HG02642 (cell line): ENCODE measurements at regions not wholly inside any gene's neighbourhood (a gene's known extent, or its start where the extent isn't known, plus 50 kb on each side); places are given as distances from the start of the nearest gene placed in this dataset.

Experiments used
- ATAC-seq: cut with Tn5 transposase; IDR thresholded peaks from one replicate; pipeline ENCODE4 v1.9.1; 2021; ENCODE audit warnings: mild to moderate bottlenecking; ENCODE audit not compliant: unreplicated experiment, poor library complexity

DNA sequence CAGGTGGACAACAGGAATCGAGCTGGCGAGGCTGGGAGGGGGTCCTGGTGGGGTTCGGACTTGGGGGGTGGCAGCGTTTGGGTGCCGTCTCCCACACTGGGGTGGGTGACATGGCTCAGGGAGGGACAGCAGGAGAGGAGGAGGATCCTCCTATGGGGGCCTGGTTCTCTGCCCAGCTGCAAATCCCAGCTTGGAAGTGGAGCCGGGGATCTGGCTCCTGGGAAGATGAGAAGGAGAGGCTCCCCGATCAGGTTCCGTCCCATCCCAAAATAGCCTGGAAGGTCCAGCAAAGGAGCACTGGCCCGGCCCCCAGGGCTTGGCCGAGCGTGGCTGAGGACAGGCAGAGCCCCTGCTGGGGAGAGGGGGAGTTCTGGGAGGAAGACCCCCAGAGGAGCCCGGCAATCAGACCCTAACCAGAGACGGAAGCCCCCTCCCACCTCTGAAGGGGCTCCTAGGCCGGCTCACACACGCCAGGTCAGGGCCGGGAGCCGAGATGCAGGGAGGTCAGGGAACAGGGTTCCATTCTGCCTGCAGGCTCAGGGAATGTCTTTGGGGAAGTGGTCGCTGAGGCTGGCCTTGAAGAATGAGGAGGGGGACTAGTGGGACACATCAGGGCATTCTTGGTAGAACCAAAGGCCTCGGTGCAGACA is 143.7 kb downstream of the ENGASE start:
- ATAC-seq = no peak

- no peak for ATAC-seq
These were observed 143.0 kb downstream of the ENGASE start for GRCh38 chr17:79217473-79218135.

DNA sequence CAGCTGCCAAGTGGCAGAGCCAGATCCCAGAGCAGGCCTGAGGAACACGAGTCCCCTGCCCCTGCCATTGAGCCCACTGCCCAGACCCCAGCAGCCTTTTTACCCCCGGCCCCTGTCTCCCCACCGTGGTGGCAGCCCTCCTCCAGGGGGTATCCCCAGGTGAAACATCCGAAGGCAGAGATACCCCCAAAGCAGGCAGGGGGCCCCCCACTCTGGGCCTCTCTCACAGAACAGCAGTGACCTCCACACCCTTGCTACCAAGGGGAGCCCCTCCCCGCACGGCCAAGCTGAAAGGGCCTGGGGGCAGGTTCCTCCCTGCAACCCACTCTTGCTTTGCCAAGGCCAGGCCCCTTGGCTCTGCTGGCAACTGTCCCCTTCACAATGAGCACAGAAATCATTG is 142.2 kb downstream of the ENGASE start:
- ATAC-seq = no peak

- no peak for ATAC-seq
These were observed 141.8 kb downstream of the ENGASE start for GRCh38 chr17:79216391-79216790.

- ATAC-seq = no peak
These were observed 141.0 kb downstream of the ENGASE start for GRCh38 chr17:79215631-79216030.

- ATAC-seq = no peak
These were observed 140.4 kb downstream of the ENGASE start for GRCh38 chr17:79214940-79215604.

- ATAC-seq = no peak
These were observed 139.8 kb downstream of the ENGASE start for GRCh38 chr17:79214459-79214858.

GRCh38 chr17:79213305-79213704 is 138.7 kb downstream of the ENGASE start:
- ATAC-seq = no peak

DNA sequence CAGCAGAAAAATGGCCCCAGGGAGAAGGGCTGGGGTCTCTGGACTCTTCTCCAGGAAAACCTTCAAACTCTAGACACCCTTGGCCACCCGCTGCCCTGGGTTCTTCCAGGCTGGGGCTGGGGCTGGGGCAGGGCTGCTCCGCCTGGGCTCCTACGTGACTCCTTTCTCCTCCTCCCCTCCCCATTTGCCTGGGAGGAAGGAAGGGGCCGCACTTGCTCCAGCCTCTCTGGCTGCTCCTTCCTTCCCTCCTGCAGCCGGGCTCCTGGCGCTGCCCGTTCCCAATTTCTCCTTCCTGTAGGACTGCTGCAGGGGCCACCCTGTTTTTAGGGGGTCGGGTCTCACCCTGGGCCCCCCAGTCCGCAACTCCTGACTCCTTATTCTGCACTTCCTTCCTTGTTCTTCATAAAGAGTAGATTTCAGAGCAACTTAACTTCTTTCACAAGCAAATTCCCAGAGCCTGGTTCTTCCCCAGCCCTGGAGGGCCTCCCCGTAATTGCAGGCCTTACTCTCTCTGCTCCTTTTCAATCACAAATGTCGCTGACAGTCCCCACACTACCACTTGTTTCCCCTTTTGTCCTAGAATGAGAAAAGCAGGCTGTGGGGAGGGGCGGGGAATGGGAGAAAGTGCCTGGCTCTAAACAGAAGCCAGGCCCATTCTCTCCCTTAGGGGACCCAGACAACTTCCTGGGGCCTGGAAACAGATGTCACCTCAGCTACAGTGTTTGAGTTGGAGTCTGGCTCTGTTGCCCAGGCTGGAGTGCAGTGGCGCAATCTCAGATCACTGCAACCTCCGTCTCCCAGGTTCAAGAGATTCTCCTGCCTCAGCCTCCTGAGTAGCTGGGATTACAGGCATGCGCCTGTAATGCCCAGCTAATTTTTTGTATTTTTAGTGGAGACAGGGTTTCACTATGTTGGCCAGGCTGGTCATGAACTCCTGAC is 137.8 kb downstream of the ENGASE start:
- no peak for ATAC-seq

GRCh38 chr17:79211061-79211770 is 136.6 kb downstream of the ENGASE start:
- ATAC-seq = no peak

- ATAC-seq = no peak
These were observed 136.0 kb downstream of the ENGASE start for GRCh38 chr17:79210638-79211037.

GRCh38 chr17:79207960-79208359 is 133.3 kb downstream of the ENGASE start:
- no peak for ATAC-seq

DNA sequence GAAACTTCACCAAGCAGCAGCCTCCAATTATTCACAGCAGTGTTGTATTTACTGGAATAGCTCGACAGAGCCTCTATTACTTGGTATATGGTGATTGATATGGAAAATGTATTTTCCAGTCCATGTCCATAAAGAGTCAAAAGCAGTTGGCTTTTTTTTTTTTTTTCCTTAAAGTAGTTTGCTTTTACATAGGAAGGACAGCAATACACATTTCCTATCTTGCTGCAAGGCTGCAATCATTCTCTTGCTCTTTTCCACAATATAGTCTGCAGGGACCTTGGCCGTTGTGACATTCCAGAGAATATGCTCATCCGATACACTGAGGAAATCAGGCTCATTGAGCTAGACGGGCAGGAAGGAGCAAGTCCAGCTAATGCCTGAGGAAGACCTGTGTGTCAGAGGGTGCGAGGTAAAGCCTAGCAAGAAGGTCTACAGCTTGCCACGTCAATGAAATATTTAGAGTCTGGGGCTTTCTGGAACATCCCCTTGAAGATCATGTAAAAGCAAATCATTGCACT is 131.1 kb downstream of the ENGASE start:
- no peak for ATAC-seq

GRCh38 chr17:79204261-79204660 is 129.6 kb downstream of the ENGASE start:
- no peak for ATAC-seq

- no peak for ATAC-seq
These were observed 129.0 kb downstream of the ENGASE start for GRCh38 chr17:79203657-79204056.

DNA sequence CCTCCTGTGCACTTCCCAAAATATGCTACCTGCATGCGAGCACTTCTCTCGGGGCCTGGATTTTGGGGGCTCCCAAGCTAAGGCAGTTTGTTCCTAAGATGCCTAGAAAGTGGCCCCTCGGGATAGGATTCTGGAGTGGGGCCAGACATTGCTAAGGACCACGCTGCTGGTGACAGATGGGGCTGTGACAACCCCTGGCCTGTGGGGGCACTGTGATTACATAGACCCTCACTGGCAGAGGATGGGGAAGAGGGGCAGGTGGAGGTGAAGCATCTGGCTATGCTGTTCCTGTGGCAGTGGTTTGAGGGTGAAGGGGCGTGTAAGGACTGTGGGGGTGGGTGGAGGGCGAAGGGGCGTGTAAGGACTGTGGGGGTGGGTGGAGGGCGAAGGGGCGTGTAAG is 128.4 kb downstream of the ENGASE start:
- no peak for ATAC-seq

DNA sequence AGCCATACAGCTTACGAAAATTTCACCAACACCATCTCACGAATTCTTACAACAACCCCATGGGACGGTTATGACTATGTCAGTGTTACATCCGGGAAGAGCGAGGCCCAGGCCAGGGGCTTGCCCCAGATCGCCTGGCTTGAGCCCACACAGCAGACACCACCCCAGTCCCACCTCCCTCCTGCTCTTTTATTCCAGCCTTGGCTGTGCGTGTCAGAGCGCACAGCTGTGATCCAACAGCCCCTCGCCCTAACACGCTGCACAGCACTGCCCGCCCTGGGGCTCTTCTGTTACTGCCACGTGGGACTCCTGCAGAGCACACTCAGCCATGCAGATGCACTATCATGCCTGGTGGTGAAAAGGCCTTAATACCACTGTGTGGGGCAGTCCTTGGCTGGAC is 127.9 kb downstream of the ENGASE start:
- no peak for ATAC-seq

GRCh38 chr17:79201536-79202227 is 127.1 kb downstream of the ENGASE start:
- ATAC-seq = no peak

- ATAC-seq = no peak
These were observed 126.5 kb downstream of the ENGASE start for GRCh38 chr17:79201119-79201518.
